ENCODE measurements at regions not wholly inside any gene's neighbourhood (a gene's known extent, or its start where the extent isn't known, plus 50 kb on each side); places are given as distances from the start of the nearest gene placed in this dataset.

DNA sequence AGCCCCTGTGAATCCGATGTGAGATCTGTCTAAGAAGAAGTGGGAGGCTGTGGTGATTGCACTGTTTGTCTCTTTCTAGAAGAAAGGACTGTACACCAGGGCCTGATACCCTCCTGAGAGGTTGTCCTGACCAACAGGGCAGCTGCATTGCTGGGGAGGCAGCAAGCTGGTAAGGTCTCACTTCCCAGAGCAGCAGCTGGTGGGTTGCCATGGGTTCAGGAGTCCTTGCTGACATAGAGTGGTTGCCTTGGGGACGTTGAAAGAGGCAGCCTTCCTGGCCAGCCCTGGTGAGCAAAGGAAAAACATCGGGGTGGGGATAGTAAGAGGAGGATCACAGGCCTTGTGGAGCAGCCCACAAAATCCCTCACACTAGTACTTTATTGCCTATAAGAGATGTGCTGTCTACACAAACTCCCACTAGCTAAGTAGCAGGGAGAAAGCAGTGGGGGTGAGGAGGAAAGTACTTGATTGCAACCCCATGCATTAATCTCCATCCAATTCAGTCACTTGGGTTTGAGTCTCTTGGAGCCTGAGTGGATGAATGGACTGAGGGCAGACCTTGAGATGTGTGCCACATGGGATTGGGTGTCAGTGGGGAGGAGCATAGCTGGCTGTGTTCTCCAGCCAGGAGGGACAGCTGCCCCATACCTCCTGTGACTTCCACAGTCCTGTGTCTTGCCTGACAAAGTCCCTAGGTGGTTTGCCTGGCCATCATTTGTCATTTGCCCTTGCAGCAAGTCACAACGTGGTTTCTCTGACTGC lies 143.8 kb upstream of the RPL38 start:
- TF ChIP-seq, protein P1, sequence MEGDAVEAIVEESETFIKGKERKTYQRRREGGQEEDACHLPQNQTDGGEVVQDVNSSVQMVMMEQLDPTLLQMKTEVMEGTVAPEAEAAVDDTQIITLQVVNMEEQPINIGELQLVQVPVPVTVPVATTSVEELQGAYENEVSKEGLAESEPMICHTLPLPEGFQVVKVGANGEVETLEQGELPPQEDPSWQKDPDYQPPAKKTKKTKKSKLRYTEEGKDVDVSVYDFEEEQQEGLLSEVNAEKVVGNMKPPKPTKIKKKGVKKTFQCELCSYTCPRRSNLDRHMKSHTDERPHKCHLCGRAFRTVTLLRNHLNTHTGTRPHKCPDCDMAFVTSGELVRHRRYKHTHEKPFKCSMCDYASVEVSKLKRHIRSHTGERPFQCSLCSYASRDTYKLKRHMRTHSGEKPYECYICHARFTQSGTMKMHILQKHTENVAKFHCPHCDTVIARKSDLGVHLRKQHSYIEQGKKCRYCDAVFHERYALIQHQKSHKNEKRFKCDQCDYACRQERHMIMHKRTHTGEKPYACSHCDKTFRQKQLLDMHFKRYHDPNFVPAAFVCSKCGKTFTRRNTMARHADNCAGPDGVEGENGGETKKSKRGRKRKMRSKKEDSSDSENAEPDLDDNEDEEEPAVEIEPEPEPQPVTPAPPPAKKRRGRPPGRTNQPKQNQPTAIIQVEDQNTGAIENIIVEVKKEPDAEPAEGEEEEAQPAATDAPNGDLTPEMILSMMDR (IDR thresholded peaks at IDR 0.05; ENCODE audit: low read depth, low read length): no peak
- no peak for TF ChIP-seq EZH2phosphoT487 (IDR thresholded peaks at IDR 0.05; ENCODE audit: low read depth)

Measured in OCI-LY3 (cell line).